LNCAP (cell line): ENCODE measurements at regions not wholly inside any gene's neighbourhood (a gene's known extent, or its start where the extent isn't known, plus 50 kb on each side); places are given as distances from the start of the nearest gene placed in this dataset.

Experiments
- TF ChIP-seq, protein P1 (sequence below): fragments of 450-650 bp; IDR thresholded peaks from 2 replicates; pipeline ENCODE4 v1.5.1; 2017; ENCODE audit warnings: mild to moderate bottlenecking

DNA sequence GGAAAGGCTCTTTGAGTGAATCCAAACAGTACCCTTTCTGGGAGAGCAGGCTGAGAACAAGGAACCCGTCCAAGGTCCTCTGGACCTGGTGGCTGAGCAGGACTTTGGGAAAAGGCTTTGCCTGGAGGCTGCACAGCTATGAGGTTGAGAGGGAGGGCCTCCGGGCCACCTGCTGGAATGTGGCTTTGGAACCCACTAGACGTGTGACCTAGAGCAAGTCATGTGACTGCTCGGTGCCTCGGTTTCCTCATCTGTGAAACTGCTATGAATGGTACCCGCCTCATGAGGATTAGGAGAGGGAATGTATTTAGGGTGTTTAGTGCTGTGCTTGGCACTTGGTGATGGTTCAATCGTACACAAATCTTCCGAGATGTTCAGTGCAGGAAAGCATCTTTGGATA, 50.4 kb downstream of the HAPSTR1 start:
- TF ChIP-seq, protein P1, sequence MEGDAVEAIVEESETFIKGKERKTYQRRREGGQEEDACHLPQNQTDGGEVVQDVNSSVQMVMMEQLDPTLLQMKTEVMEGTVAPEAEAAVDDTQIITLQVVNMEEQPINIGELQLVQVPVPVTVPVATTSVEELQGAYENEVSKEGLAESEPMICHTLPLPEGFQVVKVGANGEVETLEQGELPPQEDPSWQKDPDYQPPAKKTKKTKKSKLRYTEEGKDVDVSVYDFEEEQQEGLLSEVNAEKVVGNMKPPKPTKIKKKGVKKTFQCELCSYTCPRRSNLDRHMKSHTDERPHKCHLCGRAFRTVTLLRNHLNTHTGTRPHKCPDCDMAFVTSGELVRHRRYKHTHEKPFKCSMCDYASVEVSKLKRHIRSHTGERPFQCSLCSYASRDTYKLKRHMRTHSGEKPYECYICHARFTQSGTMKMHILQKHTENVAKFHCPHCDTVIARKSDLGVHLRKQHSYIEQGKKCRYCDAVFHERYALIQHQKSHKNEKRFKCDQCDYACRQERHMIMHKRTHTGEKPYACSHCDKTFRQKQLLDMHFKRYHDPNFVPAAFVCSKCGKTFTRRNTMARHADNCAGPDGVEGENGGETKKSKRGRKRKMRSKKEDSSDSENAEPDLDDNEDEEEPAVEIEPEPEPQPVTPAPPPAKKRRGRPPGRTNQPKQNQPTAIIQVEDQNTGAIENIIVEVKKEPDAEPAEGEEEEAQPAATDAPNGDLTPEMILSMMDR, result no peak

DNA sequence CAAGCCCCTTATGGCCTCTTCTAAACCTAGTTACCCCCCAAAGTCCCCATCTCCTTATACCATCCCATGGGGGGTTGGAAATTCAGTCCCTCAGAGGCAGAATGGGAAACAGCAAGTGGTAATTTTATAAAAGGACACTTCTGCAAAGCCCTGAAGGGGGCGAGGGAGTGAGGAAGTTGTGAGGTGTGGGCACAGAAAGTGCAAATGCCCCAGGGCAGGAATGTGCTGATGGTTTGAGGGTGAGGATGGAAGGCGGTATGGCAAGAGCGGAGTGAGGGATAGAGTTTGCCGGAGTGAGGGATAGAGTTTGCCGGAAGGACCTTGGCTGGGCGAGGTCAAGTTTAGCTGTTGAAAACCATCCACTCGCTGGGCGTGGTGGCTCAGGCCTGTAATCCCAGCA, 52.7 kb downstream of the HAPSTR1 start:
- TF ChIP-seq, protein P1, result no peak

DNA sequence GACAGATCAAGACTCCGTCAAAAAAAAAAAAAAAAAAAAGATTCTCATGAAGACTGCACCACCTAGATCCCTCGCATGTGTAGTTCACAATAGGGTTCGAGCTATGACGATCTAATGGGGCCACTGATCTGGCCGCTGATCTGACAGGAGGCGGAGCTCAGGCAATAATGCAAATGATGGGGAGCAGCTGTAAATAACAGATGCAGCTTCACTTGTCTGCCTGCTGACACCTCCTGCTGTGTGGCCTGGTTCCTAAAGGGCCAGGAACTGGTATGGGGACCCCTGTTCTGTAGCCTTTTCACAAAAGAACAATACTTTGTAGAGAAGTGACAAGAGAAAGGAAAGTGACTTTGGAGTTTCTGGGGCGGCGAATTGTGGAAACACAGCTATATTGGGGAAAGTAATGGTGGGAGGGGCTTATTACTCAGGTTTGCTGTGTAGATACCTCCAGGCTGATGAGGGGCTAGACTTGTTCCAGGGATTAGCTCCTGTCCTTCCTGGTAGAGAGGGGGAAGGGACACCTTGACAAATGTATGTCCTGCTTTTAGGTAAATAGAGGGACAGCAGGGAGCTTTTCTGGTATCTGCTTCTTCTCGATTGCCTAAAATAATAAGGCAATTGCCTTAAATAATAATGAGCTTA, 57.1 kb downstream of the HAPSTR1 start:
- TF ChIP-seq, protein P1, result no peak

DNA sequence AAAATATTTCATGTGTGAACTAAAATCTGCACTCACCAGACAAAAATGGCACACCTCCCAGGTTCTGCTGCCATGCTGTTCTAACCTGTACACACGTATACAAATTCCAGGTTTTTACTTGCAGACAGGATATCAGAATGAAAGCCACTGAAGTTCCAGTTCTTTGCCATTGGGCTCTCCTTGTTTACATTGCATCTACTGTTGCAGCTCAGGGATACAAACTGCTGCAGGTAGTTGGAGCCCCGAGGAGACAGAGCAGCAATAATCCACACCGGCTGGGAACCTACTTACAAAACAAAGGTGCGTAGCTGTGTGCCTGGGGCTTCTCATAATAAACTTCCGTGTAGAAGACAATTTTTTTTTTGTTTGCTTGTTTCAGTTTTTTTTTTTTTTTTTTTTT, 59.6 kb downstream of the HAPSTR1 start:
- TF ChIP-seq, protein P1, result no peak

DNA sequence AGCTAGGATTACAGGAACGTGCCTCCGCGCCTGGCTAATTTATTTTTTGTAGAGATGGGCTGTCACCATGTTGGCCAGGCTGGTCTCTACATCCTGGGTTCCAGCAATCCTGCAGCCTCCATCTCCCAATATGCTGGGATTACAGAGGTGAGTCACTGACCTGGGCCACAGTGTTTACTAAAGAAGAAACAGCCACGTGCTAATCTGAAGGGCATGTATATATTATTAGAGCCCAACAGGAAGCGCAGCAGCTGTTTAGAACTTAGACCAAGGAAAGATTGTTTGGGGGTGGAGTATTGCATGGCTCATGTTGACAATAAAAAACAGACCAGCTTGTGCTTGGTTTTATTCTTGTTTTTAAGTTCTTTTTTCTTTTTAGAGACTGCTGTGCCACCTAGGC, 60.2 kb downstream of the HAPSTR1 start:
- TF ChIP-seq, protein P1, result no peak

DNA sequence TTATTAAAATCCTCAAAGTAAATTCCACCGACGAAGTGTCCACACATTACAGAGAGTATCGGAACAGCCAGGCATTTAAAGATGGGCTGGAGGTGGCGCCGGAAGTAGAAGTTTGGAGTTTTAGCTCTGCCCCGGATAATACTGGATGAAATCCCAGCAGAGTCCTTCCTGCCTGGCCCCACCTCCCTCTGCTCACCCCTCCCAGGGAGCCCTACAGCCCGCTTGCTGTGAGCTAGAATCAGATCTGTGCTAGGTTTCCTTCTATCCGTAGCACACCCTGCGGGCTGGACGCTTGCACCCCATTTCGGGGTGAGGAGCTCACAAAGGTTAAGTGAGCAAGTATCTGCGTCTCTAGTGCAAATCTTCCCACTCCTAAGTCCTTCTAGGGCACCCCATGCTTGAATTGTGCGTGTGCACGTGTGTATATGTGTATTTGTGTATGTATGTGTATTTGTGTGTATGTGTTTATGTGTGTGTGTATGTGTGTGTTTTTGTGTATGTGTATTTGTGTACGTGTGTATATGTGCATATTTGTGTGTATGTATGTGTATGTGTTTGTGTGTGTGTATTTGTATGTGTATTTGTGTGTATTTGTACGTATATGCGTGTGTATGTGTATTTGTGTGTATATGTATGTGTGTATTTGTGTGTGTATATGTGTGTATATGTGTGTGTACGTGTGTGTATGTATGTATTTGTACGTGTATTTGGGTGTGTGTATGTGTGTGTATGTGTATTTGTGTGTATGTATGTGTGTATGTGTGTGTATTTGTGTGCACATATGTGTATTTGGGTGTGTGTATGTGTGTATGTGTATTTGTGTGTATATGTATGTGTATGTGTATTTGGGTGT, 61.4 kb downstream of the HAPSTR1 start:
- TF ChIP-seq, protein P1, result no peak

DNA sequence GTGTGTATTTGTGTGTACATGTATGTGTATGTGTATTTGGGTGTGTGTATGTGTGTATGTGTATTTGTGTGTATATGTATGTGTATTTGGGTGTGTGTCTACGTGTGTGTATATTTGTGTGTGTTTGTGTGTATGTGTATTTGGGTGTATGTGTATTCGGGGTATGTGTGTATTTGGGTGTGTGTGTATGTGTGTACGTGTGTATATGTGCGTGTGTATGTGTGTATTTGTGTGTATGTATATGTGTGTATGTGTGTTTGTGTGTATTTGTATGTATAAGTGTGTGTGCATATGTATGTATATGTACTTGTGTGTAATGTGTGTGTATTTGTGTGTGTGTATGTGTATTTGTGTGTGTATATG, 62.0 kb downstream of the HAPSTR1 start:
- TF ChIP-seq, protein P1, result no peak
